SK-N-SH (cell line): ENCODE measurements at regions not wholly inside any gene's neighbourhood (a gene's known extent, or its start where the extent isn't known, plus 50 kb on each side); places are given as distances from the start of the nearest gene placed in this dataset.

ENCODE experiments used
- CTCF ChIA-PET: fragments of 300-600, 350-600 bp; formaldehyde crosslinking; extraction: SDS; loops from one replicate; lab custom pipeline; 2021; lab: Yijun Ruan, JAX
- POLR2A ChIA-PET: fragments of 350-600 bp; sonication (Branson Sonifier 250); formaldehyde crosslinking; extraction: SDS; loops from one replicate; lab custom pipeline; 2020; ENCODE audit warnings: antibody characterized with exemption, inconsistent platforms; lab: Yijun Ruan, JAX
- DNase-seq: peaks from one replicate; pipeline ENCODE4 v3.0.0; 2012
- H2AFZ ChIP-seq: fragments of 200-600 bp; sonication (generic); 2 replicates; pipeline ENCODE4 v1.8.1; 2016; ENCODE audit warnings: antibody characterized with exemption, mild to moderate bottlenecking, low read depth
- H3F3A ChIP-seq: fragments of 200-600 bp; sonication (generic); replicated peaks from 2 replicates; pipeline ENCODE3; 2016; ENCODE audit warnings: antibody characterized with exemption, mild to moderate bottlenecking; ENCODE audit not compliant: insufficient read depth
- H3K27ac ChIP-seq, 2 experiments: fragments of 200-500 bp in 1 of 2; fragments of 200-600 bp in 1 of 2; sonication (Bioruptor generic) in 1 of 2; sonication (generic), shearing (Covaris generic) in 1 of 2; 2 replicates each; pipeline versions ENCODE4 v1.5.1 to v1.6.1; 2014 to 2016; ENCODE audit warnings: low read depth in 2 of 2, inconsistent platforms in 1 of 2, low read length in 1 of 2, mild to moderate bottlenecking in 1 of 2, mixed read lengths in 1 of 2
- H3K27me3 ChIP-seq: fragments of 200-600 bp; sonication (generic), shearing (Covaris generic); 2 replicates; pipeline ENCODE4 v1.6.1; 2016; ENCODE audit warnings: mixed run types; ENCODE audit not compliant: insufficient read depth
- H3K36me3 ChIP-seq, 2 experiments: fragments of 200-500 bp in 1 of 2; fragments of 200-600 bp in 1 of 2; sonication (Bioruptor generic) in 1 of 2; sonication (generic) in 1 of 2; replicated peaks in 1 of 2; 2 replicates each; pipeline versions ENCODE3 to v1.5.1; 2014 to 2016; ENCODE audit warnings: low read length in 1 of 2, mild to moderate bottlenecking in 1 of 2; ENCODE audit not compliant: insufficient read depth in 2 of 2, control insufficient read depth in 1 of 2
- H3K4me1 ChIP-seq, 2 experiments: fragments of 200-500 bp in 1 of 2; fragments of 200-600 bp in 1 of 2; sonication (Bioruptor generic) in 1 of 2; sonication (generic), shearing (Covaris generic) in 1 of 2; 2 replicates each; pipeline versions ENCODE4 v1.5.1 to v1.6.1; 2014 to 2016; ENCODE audit warnings: low read depth in 1 of 2, low read length in 1 of 2, mixed run types in 1 of 2; ENCODE audit not compliant: insufficient read depth in 2 of 2, control insufficient read depth in 1 of 2
- H3K4me2 ChIP-seq: fragments of 200-600 bp; sonication (generic), shearing (Covaris generic); 2 replicates; pipeline ENCODE4 v1.6.1; 2017; ENCODE audit warnings: mixed run types
- H3K4me3 ChIP-seq, 2 experiments: fragments of 200-500 bp in 1 of 2; fragments of 200-600 bp in 1 of 2; sonication (Bioruptor generic) in 1 of 2; sonication (generic), shearing (Covaris generic) in 1 of 2; 2 replicates each; pipeline versions ENCODE4 v1.5.1 to v1.8.1; 2014 to 2016; ENCODE audit warnings: low read depth in 2 of 2, inconsistent platforms in 1 of 2, low read length in 1 of 2, mild to moderate bottlenecking in 1 of 2, mixed read lengths in 1 of 2, moderate library complexity in 1 of 2
- H3K79me2 ChIP-seq: fragments of 200-600 bp; sonication (generic); 2 replicates; pipeline ENCODE4 v1.8.1; 2017; ENCODE audit warnings: mild to moderate bottlenecking; ENCODE audit not compliant: insufficient read depth
- H3K9ac ChIP-seq: fragments of 200-600 bp; sonication (generic); 2 replicates; pipeline ENCODE4 v1.6.1; 2017; ENCODE audit warnings: mixed run types
- H3K9me2 ChIP-seq: fragments of 200-600 bp; sonication (generic); 2 replicates; pipeline ENCODE4 v1.6.1; 2017; ENCODE audit warnings: mixed run types
- H3K9me3 ChIP-seq: fragments of 200-600 bp; sonication (generic); 2 replicates; pipeline ENCODE4 v1.6.1; 2017; ENCODE audit warnings: mixed run types, mild to moderate bottlenecking, moderate library complexity
- H4K20me1 ChIP-seq: fragments of 200-600 bp; sonication (generic); 2 replicates; pipeline ENCODE4 v1.6.1; 2017; ENCODE audit warnings: mild to moderate bottlenecking, mixed run types; ENCODE audit not compliant: insufficient read depth
- EZH2phosphoT487 ChIP-seq: fragments of 200-600 bp; sonication (generic); IDR thresholded peaks from 2 replicates; pipeline ENCODE4 v1.6.1; 2017; ENCODE audit warnings: low read depth, mixed run types, mild to moderate bottlenecking, antibody characterized with exemption, moderate library complexity, borderline replicate concordance
- FOSL2 ChIP-seq: IDR thresholded peaks from 2 replicates; pipeline ENCODE4 v1.4.0; 2012; ENCODE audit warnings: low read depth, mild to moderate bottlenecking, moderate library complexity, borderline replicate concordance
- FOXJ3 ChIP-seq: sonication (generic); formaldehyde crosslinking; IDR thresholded peaks from 2 replicates; pipeline ENCODE4 v1.5.1; 2020; ENCODE audit warnings: mild to moderate bottlenecking, missing genetic modification reagents
- FOXM1 ChIP-seq: IDR thresholded peaks from 2 replicates; pipeline ENCODE4 v1.4.0; 2012; ENCODE audit warnings: low read depth, mild to moderate bottlenecking
- JUND ChIP-seq: IDR thresholded peaks from 2 replicates; pipeline ENCODE4 v1.4.0; 2012
- MAX ChIP-seq: IDR thresholded peaks from 2 replicates; pipeline ENCODE4 v1.4.0; 2012; ENCODE audit warnings: low read depth
- MXI1 ChIP-seq: IDR thresholded peaks from 2 replicates; pipeline ENCODE4 v1.6.1; 2012; ENCODE audit warnings: mild to moderate bottlenecking, low read depth, low read length, improper control_type of control experiment
- PBX3 ChIP-seq: IDR thresholded peaks from 2 replicates; pipeline ENCODE4; 2012
- RAD21 ChIP-seq: IDR thresholded peaks from 2 replicates; pipeline ENCODE4 v1.6.1; 2012; ENCODE audit warnings: mild to moderate bottlenecking, low read length
- REST ChIP-seq: IDR thresholded peaks from 2 replicates; pipeline ENCODE4 v1.6.1; 2012; ENCODE audit warnings: mild to moderate bottlenecking, low read depth, low read length, moderate library complexity
- RFX5 ChIP-seq: IDR thresholded peaks from 2 replicates; pipeline ENCODE4 v1.6.1; 2012; ENCODE audit warnings: mild to moderate bottlenecking, improper control_type of control experiment, low read length
- SIN3A ChIP-seq: IDR thresholded peaks from 2 replicates; pipeline ENCODE4 v1.6.1; 2012; ENCODE audit warnings: low read depth, mild to moderate bottlenecking, low read length, moderate library complexity, borderline replicate concordance
- TAF1 ChIP-seq: IDR thresholded peaks from 2 replicates; pipeline ENCODE4 v1.6.1; 2012; ENCODE audit warnings: low read depth, mild to moderate bottlenecking, low read length, moderate library complexity, borderline replicate concordance
- YY1 ChIP-seq: IDR thresholded peaks from 2 replicates; pipeline ENCODE4 v1.4.0; 2012; ENCODE audit warnings: low read depth, mild to moderate bottlenecking
- ZBTB33 ChIP-seq: IDR thresholded peaks from 2 replicates; pipeline ENCODE4 v1.4.0; 2012; ENCODE audit warnings: low read depth, borderline replicate concordance
- WGBS: methylation state at CpG from one replicate; pipeline ENCODE4 v1.1.6; 2017; ENCODE audit warnings: low lambda C conversion rate; 5-methylcytosine and 5-hydroxymethylcytosine counted together
- TF ChIP-seq, protein P1 (sequence below): fragments of 150-350 bp; IDR thresholded peaks from 2 replicates; pipeline ENCODE4 v1.6.1; 2016; ENCODE audit warnings: mild to moderate bottlenecking, low read depth, low read length

GRCh38 chr10:23872290-23872689 is 336.6 kb upstream of the KIAA1217 start (continued):
- no peak for TF ChIP-seq RAD21

GRCh38 chr10:23877791-23878320 is 331.1 kb upstream of the KIAA1217 start:
- no peaks in the 10 kb centered on the region for H3F3A ChIP-seq
- CTCF ChIA-PET = no interaction called here
- no peaks in the 10 kb centered on the region for H3K36me3 ChIP-seq
- no peak overlapping the region for H3K4me3 ChIP-seq
- no peaks in the 10 kb centered on the region for H3K79me2 ChIP-seq
- 31% methylated on average over 10 of the region's 10 CpGs for WGBS
- no peak overlapping the region for H2AFZ ChIP-seq
- H3K9me2 ChIP-seq = no peaks in the 10 kb centered on the region
- DNase-seq = no peak
- TF ChIP-seq, protein P1, sequence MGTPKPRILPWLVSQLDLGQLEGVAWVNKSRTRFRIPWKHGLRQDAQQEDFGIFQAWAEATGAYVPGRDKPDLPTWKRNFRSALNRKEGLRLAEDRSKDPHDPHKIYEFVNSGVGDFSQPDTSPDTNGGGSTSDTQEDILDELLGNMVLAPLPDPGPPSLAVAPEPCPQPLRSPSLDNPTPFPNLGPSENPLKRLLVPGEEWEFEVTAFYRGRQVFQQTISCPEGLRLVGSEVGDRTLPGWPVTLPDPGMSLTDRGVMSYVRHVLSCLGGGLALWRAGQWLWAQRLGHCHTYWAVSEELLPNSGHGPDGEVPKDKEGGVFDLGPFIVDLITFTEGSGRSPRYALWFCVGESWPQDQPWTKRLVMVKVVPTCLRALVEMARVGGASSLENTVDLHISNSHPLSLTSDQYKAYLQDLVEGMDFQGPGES = no peak
- no peak for TF ChIP-seq FOSL2
- no peak for TF ChIP-seq MXI1
- TF ChIP-seq ZBTB33 = no peak
- TF ChIP-seq EZH2phosphoT487 = no peak
- TF ChIP-seq RFX5 = no peak
- no peak for TF ChIP-seq SIN3A
- no peak for TF ChIP-seq REST
- no peak for TF ChIP-seq MAX
- no peak for TF ChIP-seq FOXJ3
- no peak for TF ChIP-seq TAF1
- TF ChIP-seq FOXM1 = no peak
- TF ChIP-seq JUND = no peak
- no peak for TF ChIP-seq YY1
- TF ChIP-seq RAD21 = no peak
- no peak for TF ChIP-seq PBX3
- no peaks in the 10 kb centered on the region for H3K9me3 ChIP-seq
- H3K4me2 ChIP-seq = no peak overlapping the region
- no peaks in the 10 kb centered on the region for H3K27me3 ChIP-seq
- no peaks in the 10 kb centered on the region for H4K20me1 ChIP-seq
- no peaks in the 10 kb centered on the region; a peak in 1 of 4 replicates for H3K4me1 ChIP-seq
- POLR2A ChIA-PET = no interaction called here
- no peak overlapping the region for H3K9ac ChIP-seq
- no peak overlapping the region for H3K27ac ChIP-seq
